ENCODE measurements at regions not wholly inside any gene's neighbourhood (a gene's known extent, or its start where the extent isn't known, plus 50 kb on each side); places are given as distances from the start of the nearest gene placed in this dataset.

GRCh38 chr9:20186231-20186630 lies 397.4 kb upstream of the SLC24A2 start:
- Histone ChIP-seq H3K4me2 (ENCODE audit: insufficient read depth, low read length) (no peak overlapping the region), H3K9ac (replicated peaks; ENCODE audit: extremely low read depth, insufficient read depth, low read length) (no peak overlapping the region), H3K36me3 (ENCODE audit: control insufficient read depth in 2 of 2, extremely low read depth in 1 of 2, insufficient read depth in 2 of 2, low read length in 2 of 2) (no peaks in the 10 kb centered on the region), H3K79me2 (ENCODE audit: control insufficient read depth, insufficient read depth, low read length) (no peaks in the 10 kb centered on the region), H3K27me3 (ENCODE audit: control insufficient read depth in 2 of 2, insufficient read depth in 2 of 2, low read length in 2 of 2) (no peaks in the 10 kb centered on the region), H2AFZ (ENCODE audit: low read depth, low read length) (no peak overlapping the region), H3K27ac (ENCODE audit: insufficient read depth, low read depth, low read length) (no peak overlapping the region), H4K20me1 (replicated peaks; ENCODE audit: control insufficient read depth, extremely low read depth, insufficient read depth, low read length) (no peaks in the 10 kb centered on the region), H3K9me1 (replicated peaks; ENCODE audit: control insufficient read depth, extremely low read depth, insufficient read depth, low read length) (no peaks in the 10 kb centered on the region), H3K9me3 (replicated peaks; ENCODE audit: control insufficient read depth, insufficient read depth, low read length) (no peaks in the 10 kb centered on the region), H3K4me3 (replicated peaks in 1 of 3; ENCODE audit: insufficient read depth in 1 of 3, low read depth in 1 of 3, low read length in 3 of 3) (no peak overlapping the region), H3K4me1 (ENCODE audit: control insufficient read depth, extremely low read depth, insufficient read depth, low read length) (no peaks in the 10 kb centered on the region)
- dilution Hi-C loops (cut with MboI; ENCODE audit: extremely low pct_ligation_motif_present, low sequenced_read_pairs) (no loop called here), intact Hi-C loops (cut with micrococcal nuclease) (no loop called here)
- TF ChIP-seq MAX (IDR thresholded peaks at IDR 0.05; ENCODE audit: insufficient read depth, insufficient read length) (no peak), MYC (IDR thresholded peaks at IDR 0.05; ENCODE audit: low read depth, low read length) (no peak), FOS (IDR thresholded peaks at IDR 0.05; ENCODE audit: borderline replicate concordance, insufficient read depth, low read length) (no peak), GATA2 (IDR thresholded peaks at IDR 0.05; ENCODE audit: insufficient read depth, insufficient read length, low read depth, low read length) (no peak), EZH2 (IDR thresholded peaks at IDR 0.05; ENCODE audit: borderline replicate concordance, low read depth, low read length, severe bottlenecking) (no peak), POLR2A (IDR thresholded peaks at IDR 0.05; ENCODE audit: low read depth, low read length) (no peak), CTCF (IDR thresholded peaks at IDR 0.05; ENCODE audit: extremely low read depth in 1 of 2, insufficient read depth in 1 of 2, low read depth in 1 of 2, low read length in 2 of 2) (no peak), POLR2AphosphoS5 (IDR thresholded peaks at IDR 0.05; ENCODE audit: insufficient read depth, low read depth, low read length) (no peak), JUN (IDR thresholded peaks at IDR 0.05; ENCODE audit: borderline replicate concordance, insufficient read depth, insufficient read length, low read depth) (no peak)
- CTCF ChIA-PET, result no interaction called here
- BruUV-seq (replicated peaks), result no TSS peak
- FAIRE-seq, result no peak
- POLR2A ChIA-PET, result no interaction called here
- DNase-seq (ENCODE audit: low read depth, low spot score), result no peak

All from endothelial cell of umbilical vein (primary cell).